PC-9 (cell line): ENCODE measurements at regions not wholly inside any gene's neighbourhood (a gene's known extent, or its start where the extent isn't known, plus 50 kb on each side); places are given as distances from the start of the nearest gene placed in this dataset.

Experiments
- BruUV-seq: library from RNA; stranded (reverse); fragments of 400-500 nt; replicated peaks from 2 replicates; lab custom pipeline; 2021; lab: Mats Ljungman, UMichigan
- CTCF ChIA-PET: fragments of 300-600 bp; sonication (Branson Sonifier 250); formaldehyde crosslinking; loops from one replicate; lab custom pipeline; 2022; ENCODE audit warnings: antibody characterized with exemption; lab: Charles Lee
- POLR2A ChIA-PET: fragments of 300-600 bp; sonication (Branson Sonifier 250); formaldehyde crosslinking; loops from one replicate; lab custom pipeline; 2022; ENCODE audit warnings: antibody characterized with exemption; ENCODE audit not compliant: unreplicated experiment; lab: Charles Lee
- DNase-seq, 2 experiments: peaks; one replicate each; pipeline versions ENCODE4 v3.0.0 to v3.0.0-alpha.2; 2015 to 2022; ENCODE audit warnings: mixed read lengths in 1 of 2
- H2AFZ ChIP-seq: fragments of 200-600 bp; sonication (generic); 2 replicates; pipeline ENCODE4 v1.8.1; 2017; ENCODE audit warnings: antibody characterized with exemption
- H3F3A ChIP-seq: fragments of 200-600 bp; sonication (generic); 2 replicates; pipeline ENCODE4 v1.8.1; 2017; ENCODE audit warnings: antibody characterized with exemption, mild to moderate bottlenecking, low read depth; ENCODE audit not compliant: insufficient read depth
- H3K27ac ChIP-seq: fragments of 200-600 bp; sonication (generic); 2 replicates; pipeline ENCODE4 v1.6.1; 2016; ENCODE audit warnings: mixed run types
- H3K27me3 ChIP-seq: fragments of 200-600 bp; sonication (generic); 2 replicates; pipeline ENCODE4 v1.6.1; 2016; ENCODE audit warnings: low read depth, mixed run types; ENCODE audit not compliant: insufficient read depth
- H3K36me3 ChIP-seq: fragments of 200-600 bp; sonication (generic); 2 replicates; pipeline ENCODE4 v1.6.1; 2016; ENCODE audit warnings: low read depth, mixed run types
- H3K4me1 ChIP-seq: fragments of 200-600 bp; sonication (generic); replicated peaks from 2 replicates; pipeline ENCODE4 v1.6.1; 2016; ENCODE audit warnings: mixed run types; ENCODE audit not compliant: insufficient read depth
- H3K4me2 ChIP-seq: fragments of 200-600 bp; sonication (generic); 2 replicates; pipeline ENCODE4 v1.6.1; 2017; ENCODE audit warnings: mixed run types
- H3K4me3 ChIP-seq: fragments of 200-600 bp; sonication (generic); 2 replicates; pipeline ENCODE4 v1.6.1; 2016; ENCODE audit warnings: mixed run types
- H3K79me2 ChIP-seq: fragments of 200-600 bp; sonication (generic); 2 replicates; pipeline ENCODE4 v1.6.1; 2017; ENCODE audit warnings: low read depth, mixed run types
- H3K9me2 ChIP-seq: fragments of 200-600 bp; sonication (generic); 2 replicates; pipeline ENCODE4 v1.8.1; 2017; ENCODE audit warnings: mild to moderate bottlenecking; ENCODE audit not compliant: insufficient read depth
- H3K9me3 ChIP-seq: fragments of 200-600 bp; sonication (generic); 2 replicates; pipeline ENCODE4 v1.8.1; 2016; ENCODE audit warnings: low read depth; ENCODE audit not compliant: insufficient read depth
- H4K20me1 ChIP-seq: fragments of 200-600 bp; sonication (generic); 2 replicates; pipeline ENCODE4 v1.8.1; 2017; ENCODE audit not compliant: insufficient read depth
- EZH2 ChIP-seq: fragments of 200-600 bp; sonication (generic); IDR thresholded peaks from 2 replicates; pipeline ENCODE4 v1.8.0; 2017; ENCODE audit warnings: antibody characterized with exemption, low read depth
- intact Hi-C: fragments of 100-400 bp; cut with micrococcal nuclease; formaldehyde crosslinking; loops from one replicate; pipeline ENCODE4 v1.10.0; 2022; ENCODE audit not compliant: unreplicated experiment
- TF ChIP-seq, protein P1 (sequence below): fragments of 200-600 bp; sonication (generic); conservative IDR thresholded peaks from 2 replicates; pipeline ENCODE4 v1.6.1; 2017; ENCODE audit warnings: mixed run types, antibody characterized with exemption, mild to moderate bottlenecking, moderate library complexity

- no peaks in the 10 kb centered on the region for H3K27me3 ChIP-seq
- no peak overlapping the region for H3K4me3 ChIP-seq
- ChIA-PET POLR2A (no interaction called here), CTCF (no interaction called here)
- no peaks in the 10 kb centered on the region for H3K79me2 ChIP-seq
- no peaks in the 10 kb centered on the region for H3K9me3 ChIP-seq
- no TSS peak for BruUV-seq
- intact Hi-C loops: no loop called here
- no peaks in the 10 kb centered on the region for H3F3A ChIP-seq
- no peaks in the 10 kb centered on the region for H3K9me2 ChIP-seq
- H3K4me1 ChIP-seq: no peaks in the 10 kb centered on the region
- TF ChIP-seq, protein P1, sequence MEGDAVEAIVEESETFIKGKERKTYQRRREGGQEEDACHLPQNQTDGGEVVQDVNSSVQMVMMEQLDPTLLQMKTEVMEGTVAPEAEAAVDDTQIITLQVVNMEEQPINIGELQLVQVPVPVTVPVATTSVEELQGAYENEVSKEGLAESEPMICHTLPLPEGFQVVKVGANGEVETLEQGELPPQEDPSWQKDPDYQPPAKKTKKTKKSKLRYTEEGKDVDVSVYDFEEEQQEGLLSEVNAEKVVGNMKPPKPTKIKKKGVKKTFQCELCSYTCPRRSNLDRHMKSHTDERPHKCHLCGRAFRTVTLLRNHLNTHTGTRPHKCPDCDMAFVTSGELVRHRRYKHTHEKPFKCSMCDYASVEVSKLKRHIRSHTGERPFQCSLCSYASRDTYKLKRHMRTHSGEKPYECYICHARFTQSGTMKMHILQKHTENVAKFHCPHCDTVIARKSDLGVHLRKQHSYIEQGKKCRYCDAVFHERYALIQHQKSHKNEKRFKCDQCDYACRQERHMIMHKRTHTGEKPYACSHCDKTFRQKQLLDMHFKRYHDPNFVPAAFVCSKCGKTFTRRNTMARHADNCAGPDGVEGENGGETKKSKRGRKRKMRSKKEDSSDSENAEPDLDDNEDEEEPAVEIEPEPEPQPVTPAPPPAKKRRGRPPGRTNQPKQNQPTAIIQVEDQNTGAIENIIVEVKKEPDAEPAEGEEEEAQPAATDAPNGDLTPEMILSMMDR: no peak
- no peak for DNase-seq
- H2AFZ ChIP-seq: no peak overlapping the region
- no peaks in the 10 kb centered on the region for H4K20me1 ChIP-seq
- no peaks in the 10 kb centered on the region for H3K36me3 ChIP-seq
- no peak overlapping the region for H3K4me2 ChIP-seq
- H3K27ac ChIP-seq: no peak overlapping the region
Observed at GRCh38 chr9:78422309-78422708, 125.4 kb downstream of the PSAT1 start.

- no peaks in the 10 kb centered on the region for H4K20me1 ChIP-seq
- no peak for DNase-seq
- no peaks in the 10 kb centered on the region for H3K27me3 ChIP-seq
- H3K4me3 ChIP-seq: no peak overlapping the region
- 0 out of 2 replicates have a peak, but pooled peaks cover 2% of the 10 kb centered on the region for H3K9me3 ChIP-seq
- H2AFZ ChIP-seq: no peak overlapping the region
- no peaks in the 10 kb centered on the region for H3K79me2 ChIP-seq
- ChIA-PET POLR2A (no interaction called here), CTCF (no interaction called here)
- no peaks in the 10 kb centered on the region for H3K9me2 ChIP-seq
- no TSS peak for BruUV-seq
- no peaks in the 10 kb centered on the region for H3K4me1 ChIP-seq
- H3F3A ChIP-seq: no peaks in the 10 kb centered on the region
- H3K4me2 ChIP-seq: no peak overlapping the region
- H3K27ac ChIP-seq: no peak overlapping the region
- no peaks in the 10 kb centered on the region for H3K36me3 ChIP-seq
- intact Hi-C loops: no loop called here
- no peak for TF ChIP-seq EZH2
- TF ChIP-seq, protein P1: no peak
Observed at GRCh38 chr9:78424299-78424698, 127.4 kb downstream of the PSAT1 start.

DNA sequence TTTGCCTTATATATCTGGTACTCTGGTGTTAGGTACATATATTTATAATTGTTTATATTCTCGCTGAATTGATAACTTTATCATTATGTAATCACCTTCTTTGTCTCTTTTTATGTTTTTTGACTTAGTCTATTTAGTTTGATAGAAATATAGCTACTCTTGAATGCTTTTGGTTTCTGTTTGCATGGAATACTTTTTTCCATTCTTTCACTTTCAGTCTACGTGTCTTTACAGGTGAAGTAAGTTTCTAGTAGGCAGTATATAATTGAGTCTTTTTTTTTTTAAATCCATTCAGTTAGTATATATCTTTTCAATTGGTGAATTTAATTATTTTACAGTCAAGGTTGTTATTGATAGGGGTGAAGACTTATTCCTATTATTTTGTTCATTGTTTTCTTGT, 131.7 kb downstream of the PSAT1 start:
- no TSS peak for BruUV-seq
- H3K27me3 ChIP-seq: peaks cover 3% of the 10 kb centered on the region; the same call in 1 of the 2 replicates
- H3K4me2 ChIP-seq: no peak overlapping the region
- intact Hi-C loops: no loop called here
- TF ChIP-seq EZH2: no peak
- TF ChIP-seq, protein P1: no peak
- ChIA-PET CTCF (no interaction called here), POLR2A (no interaction called here)
- H3K4me3 ChIP-seq: no peak overlapping the region
- no peaks in the 10 kb centered on the region for H3K9me2 ChIP-seq
- 0 out of 2 replicates have a peak, but pooled peaks cover 3% of the 10 kb centered on the region for H3K9me3 ChIP-seq
- H2AFZ ChIP-seq: no peak overlapping the region
- no peaks in the 10 kb centered on the region for H3K79me2 ChIP-seq
- no peaks in the 10 kb centered on the region for H3K36me3 ChIP-seq
- no peaks in the 10 kb centered on the region for H4K20me1 ChIP-seq
- DNase-seq: no peak
- H3F3A ChIP-seq: no peaks in the 10 kb centered on the region
- H3K27ac ChIP-seq: no peak overlapping the region
- no peaks in the 10 kb centered on the region for H3K4me1 ChIP-seq
